Keratinocyte (primary cell): ENCODE measurements at regions not wholly inside any gene's neighbourhood (a gene's known extent, or its start where the extent isn't known, plus 50 kb on each side); places are given as distances from the start of the nearest gene placed in this dataset.

Experiments used
- CTCF ChIP-seq, 3 experiments: IDR thresholded peaks in 1 of 3; conservative IDR thresholded peaks in 1 of 3; optimal IDR thresholded peaks in 1 of 3; 2 replicates in 2 of 3; 3 replicates in 1 of 3; pipeline versions ENCODE3 to v1.5.1; 2011; ENCODE audit warnings: low read length in 3 of 3, mild to moderate bottlenecking in 3 of 3, moderate library complexity in 2 of 3, control low read depth in 1 of 3, inconsistent platforms in 1 of 3; ENCODE audit not compliant: insufficient read depth in 2 of 3; ENCODE audit errors: extremely low read depth in 1 of 3
- EZH2 ChIP-seq: IDR thresholded peaks from one replicate; pipeline ENCODE4 v1.6.1; 2012; ENCODE audit warnings: inconsistent platforms, mild to moderate bottlenecking, low read length, moderate library complexity

- TF ChIP-seq CTCF (optimal IDR thresholded peaks at IDR 0.05 in 1 of 3, IDR thresholded peaks at IDR 0.05 in 1 of 3, conservative IDR thresholded peaks at IDR 0.05 in 1 of 3; ENCODE audit: extremely low read depth in 1 of 3, insufficient read depth in 2 of 3, low read length in 3 of 3): no peak
- TF ChIP-seq EZH2: no peak
These were observed 1526.8 kb upstream of the TENM4 start for GRCh38 chr11:80967649-80968048.
